ENCODE measurements at regions not wholly inside any gene's neighbourhood (a gene's known extent, or its start where the extent isn't known, plus 50 kb on each side); places are given as distances from the start of the nearest gene placed in this dataset.

- no peak for DNase-seq
These were observed 1136.9 kb downstream of the BRD1 start for GRCh38 chr22:48690583-48691317.

GRCh38 chr22:48689206-48689605 is 1138.5 kb downstream of the BRD1 start:
- DNase-seq = no peak

- DNase-seq = no peak
These were observed 1139.3 kb downstream of the BRD1 start for GRCh38 chr22:48688366-48688765.

GRCh38 chr22:48687606-48688005 is 1140.1 kb downstream of the BRD1 start:
- DNase-seq = no peak

GRCh38 chr22:48686694-48687302 is 1140.9 kb downstream of the BRD1 start:
- no peak for DNase-seq

GRCh38 chr22:48685767-48686166 is 1141.9 kb downstream of the BRD1 start:
- no peak for DNase-seq

GRCh38 chr22:48683640-48684039 is 1144.0 kb downstream of the BRD1 start:
- no peak for DNase-seq

- DNase-seq = no peak
These were observed 1145.2 kb downstream of the BRD1 start for GRCh38 chr22:48682504-48682903.

- DNase-seq = no peak
These were observed 1147.1 kb downstream of the BRD1 start for GRCh38 chr22:48680601-48681000.

- DNase-seq = no peak
These were observed 1147.8 kb downstream of the BRD1 start for GRCh38 chr22:48679656-48680555.

- no peak for DNase-seq
These were observed 1149.2 kb downstream of the BRD1 start for GRCh38 chr22:48678171-48679135.

GRCh38 chr22:48677621-48678020 is 1150.1 kb downstream of the BRD1 start:
- DNase-seq = no peak

- DNase-seq = no peak
These were observed 1150.5 kb downstream of the BRD1 start for GRCh38 chr22:48677168-48677520.

GRCh38 chr22:48676266-48677167 is 1151.2 kb downstream of the BRD1 start:
- no peak for DNase-seq

- no peak for DNase-seq
These were observed 1151.9 kb downstream of the BRD1 start for GRCh38 chr22:48675830-48676145.

GRCh38 chr22:48675141-48675829 is 1152.4 kb downstream of the BRD1 start:
- no peak for DNase-seq

- DNase-seq = no peak
These were observed 1153.7 kb downstream of the BRD1 start for GRCh38 chr22:48673806-48674500.

- DNase-seq = no peak
These were observed 1155.3 kb downstream of the BRD1 start for GRCh38 chr22:48672387-48672786.

GRCh38 chr22:48670731-48671130 is 1156.9 kb downstream of the BRD1 start:
- no peak for DNase-seq

GRCh38 chr22:48669986-48670716 is 1157.5 kb downstream of the BRD1 start:
- no peak for DNase-seq
